Adrenal gland (tissue), 9 donors: ENCODE measurements at regions not wholly inside any gene's neighbourhood (a gene's known extent, or its start where the extent isn't known, plus 50 kb on each side); places are given as distances from the start of the nearest gene placed in this dataset.

Experiments used
- DNase-seq, 7 donors: peaks; one replicate each; pipeline ENCODE4 v3.0.0-alpha.2; 2019 to 2020
- H3K27ac ChIP-seq, 5 donors: fragments of 200-600 bp; sonication (generic) in 4 of 5; 1 replicate in 3 of 5; 2 replicates in 2 of 5; pipeline versions ENCODE4 v1.5.1 to v1.8.0; 2016 to 2020; ENCODE audit warnings: mild to moderate bottlenecking in 1 of 5
- H3K27me3 ChIP-seq: fragments of 200-600 bp; 2 replicates; pipeline ENCODE4 v1.8.0; 2021
- H3K36me3 ChIP-seq, 2 donors: fragments of 200-600 bp; replicated peaks in 1 of 2; 1 replicate in 1 of 2; 2 replicates in 1 of 2; pipeline versions ENCODE4 v1.5.1 to v1.8.0; 2018 to 2022
- H3K4me1 ChIP-seq, 2 donors: fragments of 200-600 bp; replicated peaks in 1 of 2; 1 replicate in 1 of 2; 2 replicates in 1 of 2; pipeline versions ENCODE4 v1.5.1 to v1.8.0; 2018 to 2021
- H3K4me3 ChIP-seq, 4 donors: fragments of 200-600 bp; sonication (generic) in 3 of 4; one replicate each; pipeline ENCODE4 v1.5.1; 2016 to 2018
- H3K9me3 ChIP-seq, 3 donors: fragments of 200-600 bp; sonication (generic) in 1 of 3; replicated peaks in 1 of 3; 1 replicate in 2 of 3; 2 replicates in 1 of 3; pipeline versions ENCODE4 v1.5.1 to v1.8.0; 2016 to 2021
- POLR2A ChIP-seq, 2 donors: fragments of 450-650 bp; IDR thresholded peaks; one replicate each; pipeline ENCODE4 v1.6.1; 2017; ENCODE audit warnings: antibody characterized with exemption in 2 of 2, mild to moderate bottlenecking in 2 of 2, moderate library complexity in 1 of 2
- WGBS, 4 donors: extraction: QIAGEN DNeasy Blood & Tissue Kit in 2 of 4; methylation state at CpG; one replicate each; pipeline versions ENCODE4 v1.1.5 to v1.1.7; 2013 to 2017; 5-methylcytosine and 5-hydroxymethylcytosine counted together
- intact Hi-C, 2 donors: fragments of 100-400 bp; cut with DNase I; formaldehyde crosslinking; loops; one replicate each; pipeline versions ENCODE4 v1.14.1 to v1.15.0; 2022 to 2023
- TF ChIP-seq, protein P1 (sequence below), 6 experiments: fragments of 450-650 bp in 4 of 6; fragments of 200-600 bp in 2 of 6; sonication (generic) in 1 of 6; IDR thresholded peaks; 1 replicate in 5 of 6; 2 replicates in 1 of 6; pipeline versions ENCODE4 v1.5.1 to v1.8.0; 2016 to 2021; ENCODE audit warnings: antibody characterized with exemption in 6 of 6, mild to moderate bottlenecking in 2 of 6, moderate library complexity in 1 of 6
- donor health status: healthy with polysubstance abuse.
- donor health status: Bipolar disorder and iron deficiency.
- donor health status: DM: yes; HTN: yes; CAD: no.
- donor health status: DM: no; HTN: no; CAD: no.
- donor health status: DM: no; HTN: no; CAD: no.

DNA sequence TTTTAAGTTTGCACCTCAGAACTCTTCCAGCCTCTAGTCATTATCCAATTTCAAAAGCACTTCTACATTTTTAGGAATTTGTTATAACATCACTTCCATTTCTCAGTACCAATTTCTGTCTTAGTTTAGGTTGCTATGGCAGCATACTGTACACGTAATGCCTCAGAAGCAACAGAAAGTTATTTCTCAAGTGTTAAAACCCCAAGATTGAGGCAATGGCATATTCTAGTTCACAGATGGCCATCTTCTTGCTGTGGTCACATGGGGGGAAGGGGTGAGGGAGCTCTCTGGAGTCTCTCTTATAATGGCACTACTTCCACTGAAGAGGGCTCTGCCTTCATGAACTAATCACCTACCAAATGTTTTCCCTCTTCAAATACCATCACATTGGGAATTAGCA lies 220.3 kb upstream of the CTSO start:
- H3K36me3 ChIP-seq = no peaks in the 10 kb centered on the region
- H3K4me3 ChIP-seq = no peak overlapping the region
- no peaks in the 10 kb centered on the region for H3K4me1 ChIP-seq
- TF ChIP-seq POLR2A (IDR thresholded peaks at IDR 0.05) = no peak
- TF ChIP-seq, protein P1, sequence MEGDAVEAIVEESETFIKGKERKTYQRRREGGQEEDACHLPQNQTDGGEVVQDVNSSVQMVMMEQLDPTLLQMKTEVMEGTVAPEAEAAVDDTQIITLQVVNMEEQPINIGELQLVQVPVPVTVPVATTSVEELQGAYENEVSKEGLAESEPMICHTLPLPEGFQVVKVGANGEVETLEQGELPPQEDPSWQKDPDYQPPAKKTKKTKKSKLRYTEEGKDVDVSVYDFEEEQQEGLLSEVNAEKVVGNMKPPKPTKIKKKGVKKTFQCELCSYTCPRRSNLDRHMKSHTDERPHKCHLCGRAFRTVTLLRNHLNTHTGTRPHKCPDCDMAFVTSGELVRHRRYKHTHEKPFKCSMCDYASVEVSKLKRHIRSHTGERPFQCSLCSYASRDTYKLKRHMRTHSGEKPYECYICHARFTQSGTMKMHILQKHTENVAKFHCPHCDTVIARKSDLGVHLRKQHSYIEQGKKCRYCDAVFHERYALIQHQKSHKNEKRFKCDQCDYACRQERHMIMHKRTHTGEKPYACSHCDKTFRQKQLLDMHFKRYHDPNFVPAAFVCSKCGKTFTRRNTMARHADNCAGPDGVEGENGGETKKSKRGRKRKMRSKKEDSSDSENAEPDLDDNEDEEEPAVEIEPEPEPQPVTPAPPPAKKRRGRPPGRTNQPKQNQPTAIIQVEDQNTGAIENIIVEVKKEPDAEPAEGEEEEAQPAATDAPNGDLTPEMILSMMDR (IDR thresholded peaks at IDR 0.05) = no peak
- no peak overlapping the region for H3K27ac ChIP-seq
- 68 to 83% (median 79%) methylated on average over 1 of the region's 1 CpG for WGBS, 4 donors
- intact Hi-C loops = no loop called here
- no peaks in the 10 kb centered on the region for H3K9me3 ChIP-seq
- H3K27me3 ChIP-seq = peaks cover 5% of the 10 kb centered on the region
- no peak for DNase-seq

DNA sequence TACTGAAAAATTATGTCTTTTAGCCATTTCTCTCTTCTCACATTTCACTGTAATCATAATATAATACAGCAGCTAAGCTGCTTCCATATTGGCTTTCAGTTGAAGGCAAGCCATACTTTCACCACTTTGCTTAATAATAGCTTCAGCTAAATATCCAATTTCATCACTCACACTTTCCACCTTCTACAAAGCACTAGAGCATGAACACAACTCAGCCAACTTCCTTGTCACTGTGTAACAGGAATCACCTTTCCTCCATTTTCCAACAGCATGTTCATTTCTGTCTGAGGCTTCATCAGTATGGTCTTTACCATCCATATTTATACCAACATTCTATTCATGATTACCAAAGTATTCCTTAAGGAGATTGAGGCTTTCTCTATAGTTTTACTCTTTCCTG lies 219.8 kb upstream of the CTSO start:
- intact Hi-C loops = no loop called here
- DNase-seq = no peak
- TF ChIP-seq POLR2A (IDR thresholded peaks at IDR 0.05) = no peak
- TF ChIP-seq, protein P1 (IDR thresholded peaks at IDR 0.05) = no peak
- Histone ChIP-seq H3K4me3 (no peak overlapping the region), H3K27me3 (peaks cover 5% of the 10 kb centered on the region), H3K36me3 (no peaks in the 10 kb centered on the region), H3K4me1 (no peaks in the 10 kb centered on the region), H3K9me3 (no peaks in the 10 kb centered on the region), H3K27ac (no peak overlapping the region)

DNA sequence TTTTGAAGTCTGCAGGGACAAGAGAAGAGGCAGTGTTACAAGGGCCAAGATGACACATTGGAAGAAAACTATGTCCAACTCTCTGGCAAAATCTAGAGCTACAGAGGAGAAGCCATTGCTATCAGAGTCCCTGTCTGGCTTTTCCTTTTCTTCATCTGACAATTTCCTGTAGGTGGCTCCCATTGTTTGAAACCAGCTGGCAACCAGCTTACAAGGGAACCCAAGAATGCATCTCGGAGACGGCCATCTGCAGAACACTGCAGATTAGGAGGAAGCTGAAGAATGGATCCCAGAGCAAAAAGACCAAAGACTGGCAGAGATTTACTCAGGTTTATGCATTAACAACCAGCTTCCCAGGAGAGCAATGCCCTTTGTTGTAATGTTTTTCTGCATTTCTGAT lies 216.2 kb upstream of the CTSO start:
- 65 to 81% (median 73%) methylated on average over 2 of the region's 2 CpGs for WGBS, 4 donors
- no peak overlapping the region for H3K27ac ChIP-seq
- intact Hi-C loops = no loop called here

DNA sequence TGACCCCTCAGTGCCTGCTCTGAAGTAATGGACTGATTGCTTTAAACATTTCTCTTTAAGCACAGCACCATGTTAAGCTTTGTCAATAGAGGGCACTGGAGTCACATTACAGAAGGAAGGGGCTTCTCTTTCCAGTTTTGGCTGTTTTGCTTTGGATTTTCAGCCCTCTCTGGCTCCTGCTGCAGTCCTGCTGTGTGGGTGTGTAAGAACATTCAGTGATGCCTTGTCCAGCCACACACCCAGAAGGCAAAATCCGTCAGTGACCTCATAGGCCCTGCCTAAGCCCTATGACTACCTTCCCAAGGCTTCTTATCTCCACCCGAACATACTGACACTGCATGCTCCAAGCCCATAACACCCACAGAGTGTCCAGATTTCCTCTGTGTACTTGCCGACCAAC lies 215.3 kb upstream of the CTSO start:
- WGBS, 4 donors = 49 to 57% (median 53%) methylated on average over 3 of the region's 3 CpGs
- TF ChIP-seq, protein P1 (IDR thresholded peaks at IDR 0.05) = no peak
- no peak for TF ChIP-seq POLR2A (IDR thresholded peaks at IDR 0.05)
- H3K9me3 ChIP-seq = no peaks in the 10 kb centered on the region
- no peak overlapping the region for H3K27ac ChIP-seq
- no peaks in the 10 kb centered on the region for H3K27me3 ChIP-seq
- no peaks in the 10 kb centered on the region for H3K4me1 ChIP-seq
- no peak overlapping the region for H3K4me3 ChIP-seq
- peak in 1 of 7 donors; percentile 11 for DNase-seq
- intact Hi-C loops = no loop called here
- no peaks in the 10 kb centered on the region for H3K36me3 ChIP-seq

More for the DNA sequence above, 216.2 kb upstream of the CTSO start:
- Histone ChIP-seq H3K27me3 (no peaks in the 10 kb centered on the region), H3K9me3 (no peaks in the 10 kb centered on the region), H3K36me3 (no peaks in the 10 kb centered on the region), H3K4me1 (no peaks in the 10 kb centered on the region), H3K4me3 (no peak overlapping the region)
- DNase-seq = no peak
- TF ChIP-seq POLR2A (IDR thresholded peaks at IDR 0.05) = no peak
- TF ChIP-seq, protein P1 (IDR thresholded peaks at IDR 0.05) = no peak
